H1 (cell line): ENCODE measurements at regions not wholly inside any gene's neighbourhood (a gene's known extent, or its start where the extent isn't known, plus 50 kb on each side); places are given as distances from the start of the nearest gene placed in this dataset.

Experiments
- CHD2 ChIP-seq: IDR thresholded peaks from 2 replicates; pipeline ENCODE4 v1.6.1; 2012; ENCODE audit warnings: low read length, improper control_type of control experiment
- JUN ChIP-seq: IDR thresholded peaks from 2 replicates; pipeline ENCODE4 v1.6.1; 2011; ENCODE audit warnings: low read depth, mild to moderate bottlenecking, improper control_type of control experiment, low read length
- JUND ChIP-seq: IDR thresholded peaks from 2 replicates; pipeline ENCODE4 v1.6.1; 2011; ENCODE audit warnings: mild to moderate bottlenecking, improper control_type of control experiment, low read length
- KDM1A ChIP-seq: fragments of 200-600, 300-600 bp; sonication (generic); IDR thresholded peaks from 2 replicates; pipeline ENCODE4 v1.7.1; 2016; ENCODE audit warnings: mild to moderate bottlenecking, low read length, borderline replicate concordance
- POLR2A ChIP-seq, 2 experiments: IDR thresholded peaks; 1 replicate in 1 of 2; 2 replicates in 1 of 2; pipeline ENCODE4 v1.6.1; 2011; ENCODE audit warnings: low read depth in 2 of 2, low read length in 2 of 2, mild to moderate bottlenecking in 2 of 2; ENCODE audit errors: control extremely low read depth in 1 of 2
- POLR2AphosphoS5 ChIP-seq: IDR thresholded peaks from 2 replicates; pipeline ENCODE4 v1.6.1; 2011; ENCODE audit warnings: low read depth, low read length
- POU5F1 ChIP-seq: IDR thresholded peaks from 2 replicates; pipeline ENCODE4 v1.6.1; 2011; ENCODE audit warnings: low read depth, mild to moderate bottlenecking, low read length, moderate library complexity
- RAD21 ChIP-seq, 2 experiments: IDR thresholded peaks in 1 of 2; conservative IDR thresholded peaks in 1 of 2; 2 replicates each; pipeline ENCODE4 v1.6.1; 2011; ENCODE audit warnings: low read depth in 2 of 2, low read length in 2 of 2, improper control_type of control experiment in 1 of 2, inconsistent platforms in 1 of 2, mild to moderate bottlenecking in 1 of 2, moderate library complexity in 1 of 2
- TAF1 ChIP-seq: IDR thresholded peaks from 2 replicates; pipeline ENCODE4 v1.6.1; 2011; ENCODE audit warnings: mild to moderate bottlenecking, low read depth, low read length
- TF ChIP-seq, protein P1 (sequence below), 3 experiments: IDR thresholded peaks; 1 replicate in 2 of 3; 2 replicates in 1 of 3; pipeline versions ENCODE4 v1.5.1 to v1.6.1; 2011; ENCODE audit warnings: low read length in 3 of 3, mild to moderate bottlenecking in 3 of 3, inconsistent platforms in 2 of 3, low read depth in 1 of 3, moderate library complexity in 1 of 3; ENCODE audit not compliant: insufficient read depth in 1 of 3; ENCODE audit errors: control extremely low read depth in 1 of 3
- TF ChIP-seq, protein P2 (sequence below): IDR thresholded peaks from 2 replicates; pipeline ENCODE4 v1.6.1; 2011; ENCODE audit warnings: low read length, improper control_type of control experiment

DNA sequence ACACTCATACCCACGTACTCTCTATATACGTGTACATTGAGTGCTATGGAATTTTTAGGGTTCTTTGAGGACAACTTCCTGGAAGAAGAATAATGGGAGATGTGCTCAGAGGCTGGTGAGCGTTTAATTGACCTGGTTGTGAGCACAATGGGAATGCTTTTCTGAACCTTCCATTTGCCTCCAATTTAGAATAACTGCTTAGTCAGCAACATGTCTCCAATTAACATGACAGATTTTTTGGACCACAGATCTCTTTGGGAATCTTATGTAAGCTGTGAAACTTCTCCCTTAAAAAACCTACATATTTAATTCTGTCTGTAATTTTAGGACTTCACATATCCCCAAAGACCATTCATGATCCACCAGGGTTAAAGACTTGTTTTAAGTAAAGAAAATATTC is 166.7 kb upstream of the TNP1 start:
- no peak for TF ChIP-seq POLR2AphosphoS5
- no peak for TF ChIP-seq TAF1
- TF ChIP-seq, protein P1, sequence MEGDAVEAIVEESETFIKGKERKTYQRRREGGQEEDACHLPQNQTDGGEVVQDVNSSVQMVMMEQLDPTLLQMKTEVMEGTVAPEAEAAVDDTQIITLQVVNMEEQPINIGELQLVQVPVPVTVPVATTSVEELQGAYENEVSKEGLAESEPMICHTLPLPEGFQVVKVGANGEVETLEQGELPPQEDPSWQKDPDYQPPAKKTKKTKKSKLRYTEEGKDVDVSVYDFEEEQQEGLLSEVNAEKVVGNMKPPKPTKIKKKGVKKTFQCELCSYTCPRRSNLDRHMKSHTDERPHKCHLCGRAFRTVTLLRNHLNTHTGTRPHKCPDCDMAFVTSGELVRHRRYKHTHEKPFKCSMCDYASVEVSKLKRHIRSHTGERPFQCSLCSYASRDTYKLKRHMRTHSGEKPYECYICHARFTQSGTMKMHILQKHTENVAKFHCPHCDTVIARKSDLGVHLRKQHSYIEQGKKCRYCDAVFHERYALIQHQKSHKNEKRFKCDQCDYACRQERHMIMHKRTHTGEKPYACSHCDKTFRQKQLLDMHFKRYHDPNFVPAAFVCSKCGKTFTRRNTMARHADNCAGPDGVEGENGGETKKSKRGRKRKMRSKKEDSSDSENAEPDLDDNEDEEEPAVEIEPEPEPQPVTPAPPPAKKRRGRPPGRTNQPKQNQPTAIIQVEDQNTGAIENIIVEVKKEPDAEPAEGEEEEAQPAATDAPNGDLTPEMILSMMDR (IDR thresholded peaks at IDR 0.05; ENCODE audit: control extremely low read depth in 1 of 3, insufficient read depth in 1 of 3, low read depth in 1 of 3, low read length in 3 of 3), result no peak
- no peak for TF ChIP-seq POLR2A (IDR thresholded peaks at IDR 0.05; ENCODE audit: control extremely low read depth in 1 of 2, low read depth in 2 of 2, low read length in 2 of 2)
- TF ChIP-seq RAD21 (IDR thresholded peaks at IDR 0.05 in 1 of 2, conservative IDR thresholded peaks at IDR 0.05 in 1 of 2; ENCODE audit: low read depth in 2 of 2, low read length in 2 of 2), result no peak
- TF ChIP-seq POU5F1, result no peak
- no peak for TF ChIP-seq JUND
- TF ChIP-seq, protein P2, sequence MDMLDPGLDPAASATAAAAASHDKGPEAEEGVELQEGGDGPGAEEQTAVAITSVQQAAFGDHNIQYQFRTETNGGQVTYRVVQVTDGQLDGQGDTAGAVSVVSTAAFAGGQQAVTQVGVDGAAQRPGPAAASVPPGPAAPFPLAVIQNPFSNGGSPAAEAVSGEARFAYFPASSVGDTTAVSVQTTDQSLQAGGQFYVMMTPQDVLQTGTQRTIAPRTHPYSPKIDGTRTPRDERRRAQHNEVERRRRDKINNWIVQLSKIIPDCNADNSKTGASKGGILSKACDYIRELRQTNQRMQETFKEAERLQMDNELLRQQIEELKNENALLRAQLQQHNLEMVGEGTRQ, result no peak
- no peak for TF ChIP-seq KDM1A
- TF ChIP-seq CHD2, result no peak
- TF ChIP-seq JUN, result no peak
